Amniotic epithelial cell (primary cell): ENCODE measurements at regions not wholly inside any gene's neighbourhood (a gene's known extent, or its start where the extent isn't known, plus 50 kb on each side); places are given as distances from the start of the nearest gene placed in this dataset.

Experiments
- DNase-seq: peaks from one replicate; pipeline ENCODE4 v3.0.0-alpha.2; 2010; ENCODE audit warnings: low read depth

- no peak for DNase-seq
Measured at GRCh38 chr3:13152826-13153710, 79.8 kb upstream of the IQSEC1 start.

- DNase-seq: no peak
Measured at GRCh38 chr3:13150624-13151023, 77.4 kb upstream of the IQSEC1 start.

GRCh38 chr3:13149330-13150108, 76.3 kb upstream of the IQSEC1 start:
- DNase-seq: no peak

GRCh38 chr3:13148561-13149329, 75.5 kb upstream of the IQSEC1 start:
- no peak for DNase-seq

- DNase-seq: no peak
Measured at GRCh38 chr3:13148126-13148525, 74.9 kb upstream of the IQSEC1 start.

- DNase-seq: no peak
Measured at GRCh38 chr3:13147344-13147743, 74.1 kb upstream of the IQSEC1 start.

- no peak for DNase-seq
Measured at GRCh38 chr3:13146643-13147143, 73.5 kb upstream of the IQSEC1 start.

- no peak for DNase-seq
Measured at GRCh38 chr3:13145826-13146642, 72.8 kb upstream of the IQSEC1 start.

- no peak for DNase-seq
Measured at GRCh38 chr3:13145131-13145825, 72.0 kb upstream of the IQSEC1 start.

- DNase-seq: no peak
Measured at GRCh38 chr3:13144163-13145023, 71.2 kb upstream of the IQSEC1 start.

GRCh38 chr3:13143381-13144004, 70.3 kb upstream of the IQSEC1 start:
- no peak for DNase-seq

- no peak for DNase-seq
Measured at GRCh38 chr3:13142552-13143380, 69.5 kb upstream of the IQSEC1 start.

- DNase-seq: peak; percentile 6
Measured at GRCh38 chr3:13141991-13142412, 68.8 kb upstream of the IQSEC1 start.

- DNase-seq: no peak
Measured at GRCh38 chr3:13141183-13141582, 68.0 kb upstream of the IQSEC1 start.

- no peak for DNase-seq
Measured at GRCh38 chr3:13140596-13140995, 67.4 kb upstream of the IQSEC1 start.

GRCh38 chr3:13139471-13140065, 66.3 kb upstream of the IQSEC1 start:
- DNase-seq: no peak

- DNase-seq: no peak
Measured at GRCh38 chr3:13138833-13139145, 65.6 kb upstream of the IQSEC1 start.
